IMR-90 (cell line): ENCODE measurements at regions not wholly inside any gene's neighbourhood (a gene's known extent, or its start where the extent isn't known, plus 50 kb on each side); places are given as distances from the start of the nearest gene placed in this dataset.

Experiments
- CEBPB ChIP-seq: IDR thresholded peaks from 2 replicates; pipeline ENCODE4 v1.6.1; 2012; ENCODE audit warnings: low read depth, low read length, improper control_type of control experiment
- TF ChIP-seq, protein P1 (sequence below): conservative IDR thresholded peaks from 2 replicates; pipeline ENCODE4 v1.5.1; 2012; ENCODE audit warnings: mild to moderate bottlenecking, low read depth, low read length, improper control_type of control experiment

DNA sequence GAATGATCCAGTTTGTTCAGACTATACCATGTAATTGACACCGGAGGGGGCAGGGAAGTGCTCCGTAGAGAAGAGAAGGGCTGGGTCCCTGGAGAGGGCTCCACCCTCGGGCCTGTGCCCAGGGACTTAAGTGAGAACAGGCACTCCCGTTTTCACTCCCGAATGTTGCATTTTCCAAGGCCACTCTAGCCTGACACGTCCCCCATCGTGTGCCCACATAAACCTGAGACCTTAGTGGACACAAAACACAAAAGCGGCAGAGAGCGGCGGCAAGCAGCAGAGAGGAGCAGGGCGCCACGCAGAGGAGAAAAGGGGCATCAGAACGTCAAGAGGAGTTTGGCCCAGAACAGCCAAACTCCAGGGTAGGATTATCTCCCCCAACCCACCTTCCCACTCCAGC is 1405.1 kb downstream of the GRIK2 start:
- TF ChIP-seq, protein P1, sequence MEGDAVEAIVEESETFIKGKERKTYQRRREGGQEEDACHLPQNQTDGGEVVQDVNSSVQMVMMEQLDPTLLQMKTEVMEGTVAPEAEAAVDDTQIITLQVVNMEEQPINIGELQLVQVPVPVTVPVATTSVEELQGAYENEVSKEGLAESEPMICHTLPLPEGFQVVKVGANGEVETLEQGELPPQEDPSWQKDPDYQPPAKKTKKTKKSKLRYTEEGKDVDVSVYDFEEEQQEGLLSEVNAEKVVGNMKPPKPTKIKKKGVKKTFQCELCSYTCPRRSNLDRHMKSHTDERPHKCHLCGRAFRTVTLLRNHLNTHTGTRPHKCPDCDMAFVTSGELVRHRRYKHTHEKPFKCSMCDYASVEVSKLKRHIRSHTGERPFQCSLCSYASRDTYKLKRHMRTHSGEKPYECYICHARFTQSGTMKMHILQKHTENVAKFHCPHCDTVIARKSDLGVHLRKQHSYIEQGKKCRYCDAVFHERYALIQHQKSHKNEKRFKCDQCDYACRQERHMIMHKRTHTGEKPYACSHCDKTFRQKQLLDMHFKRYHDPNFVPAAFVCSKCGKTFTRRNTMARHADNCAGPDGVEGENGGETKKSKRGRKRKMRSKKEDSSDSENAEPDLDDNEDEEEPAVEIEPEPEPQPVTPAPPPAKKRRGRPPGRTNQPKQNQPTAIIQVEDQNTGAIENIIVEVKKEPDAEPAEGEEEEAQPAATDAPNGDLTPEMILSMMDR, result no peak
- TF ChIP-seq CEBPB, result no peak
